Suprapubic skin (tissue), 4 donors: ENCODE measurements at regions not wholly inside any gene's neighbourhood (a gene's known extent, or its start where the extent isn't known, plus 50 kb on each side); places are given as distances from the start of the nearest gene placed in this dataset.
"Not testable (repeated sequence)": the region's sequence is repeated elsewhere in the genome, so short reads cannot be mapped to it uniquely, and the experiment has no call there.

Source experiments
- EP300 ChIP-seq: sonication (generic); formaldehyde crosslinking; IDR thresholded peaks from one replicate; pipeline ENCODE4 v1.6.1; 2017; ENCODE audit warnings: antibody characterized with exemption
- POLR2A ChIP-seq, 2 donors: fragments of 450-650 bp; IDR thresholded peaks; one replicate each; pipeline ENCODE4 v1.6.1; 2017; ENCODE audit warnings: antibody characterized with exemption in 2 of 2, mild to moderate bottlenecking in 2 of 2, moderate library complexity in 2 of 2
- POLR2AphosphoS5 ChIP-seq, 3 donors: sonication (generic); formaldehyde crosslinking; IDR thresholded peaks; one replicate each; pipeline ENCODE4 v1.6.1; 2017; ENCODE audit warnings: antibody characterized with exemption in 3 of 3
- TF ChIP-seq, protein P1 (sequence below), 2 donors: fragments of 200-600 bp in 1 of 2; fragments of 450-650 bp in 1 of 2; sonication (generic) in 1 of 2; IDR thresholded peaks; one replicate each; pipeline ENCODE4 v1.5.1; 2016 to 2019; ENCODE audit warnings: antibody characterized with exemption in 2 of 2, mild to moderate bottlenecking in 1 of 2, moderate library complexity in 1 of 2

DNA sequence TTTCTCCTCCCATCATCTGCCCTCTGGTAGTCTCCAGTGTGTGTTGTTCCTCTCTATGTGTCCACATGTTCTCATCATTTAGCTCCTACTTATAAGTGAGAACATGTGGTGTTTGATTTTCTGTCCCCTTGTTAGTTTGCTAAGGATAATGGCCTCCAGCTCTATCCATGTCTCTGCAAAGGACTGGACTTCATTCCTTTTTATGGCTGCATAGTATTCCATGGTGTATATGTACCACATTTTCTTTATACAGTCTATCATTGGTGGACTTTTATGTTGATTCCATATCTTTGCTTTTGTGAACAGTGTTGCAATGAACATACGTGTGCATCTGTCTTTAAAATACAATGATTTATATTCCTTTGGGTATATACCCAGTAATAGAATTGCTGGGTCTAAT, 143.5 kb upstream of the PDE4B start:
- TF ChIP-seq POLR2A (IDR thresholded peaks at IDR 0.05); POLR2AphosphoS5 (IDR thresholded peaks at IDR 0.05); EP300: not testable (repeated sequence)
- TF ChIP-seq, protein P1, sequence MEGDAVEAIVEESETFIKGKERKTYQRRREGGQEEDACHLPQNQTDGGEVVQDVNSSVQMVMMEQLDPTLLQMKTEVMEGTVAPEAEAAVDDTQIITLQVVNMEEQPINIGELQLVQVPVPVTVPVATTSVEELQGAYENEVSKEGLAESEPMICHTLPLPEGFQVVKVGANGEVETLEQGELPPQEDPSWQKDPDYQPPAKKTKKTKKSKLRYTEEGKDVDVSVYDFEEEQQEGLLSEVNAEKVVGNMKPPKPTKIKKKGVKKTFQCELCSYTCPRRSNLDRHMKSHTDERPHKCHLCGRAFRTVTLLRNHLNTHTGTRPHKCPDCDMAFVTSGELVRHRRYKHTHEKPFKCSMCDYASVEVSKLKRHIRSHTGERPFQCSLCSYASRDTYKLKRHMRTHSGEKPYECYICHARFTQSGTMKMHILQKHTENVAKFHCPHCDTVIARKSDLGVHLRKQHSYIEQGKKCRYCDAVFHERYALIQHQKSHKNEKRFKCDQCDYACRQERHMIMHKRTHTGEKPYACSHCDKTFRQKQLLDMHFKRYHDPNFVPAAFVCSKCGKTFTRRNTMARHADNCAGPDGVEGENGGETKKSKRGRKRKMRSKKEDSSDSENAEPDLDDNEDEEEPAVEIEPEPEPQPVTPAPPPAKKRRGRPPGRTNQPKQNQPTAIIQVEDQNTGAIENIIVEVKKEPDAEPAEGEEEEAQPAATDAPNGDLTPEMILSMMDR (IDR thresholded peaks at IDR 0.05): not testable (repeated sequence)
